ENCODE measurements at regions not wholly inside any gene's neighbourhood (a gene's known extent, or its start where the extent isn't known, plus 50 kb on each side); places are given as distances from the start of the nearest gene placed in this dataset.
A peak's percentile ranks its signal among the peaks of the same experiment; 100 is the strongest.
"Not testable (repeated sequence)": the region's sequence is repeated elsewhere in the genome, so short reads cannot be mapped to it uniquely, and the experiment has no call there.

DNA sequence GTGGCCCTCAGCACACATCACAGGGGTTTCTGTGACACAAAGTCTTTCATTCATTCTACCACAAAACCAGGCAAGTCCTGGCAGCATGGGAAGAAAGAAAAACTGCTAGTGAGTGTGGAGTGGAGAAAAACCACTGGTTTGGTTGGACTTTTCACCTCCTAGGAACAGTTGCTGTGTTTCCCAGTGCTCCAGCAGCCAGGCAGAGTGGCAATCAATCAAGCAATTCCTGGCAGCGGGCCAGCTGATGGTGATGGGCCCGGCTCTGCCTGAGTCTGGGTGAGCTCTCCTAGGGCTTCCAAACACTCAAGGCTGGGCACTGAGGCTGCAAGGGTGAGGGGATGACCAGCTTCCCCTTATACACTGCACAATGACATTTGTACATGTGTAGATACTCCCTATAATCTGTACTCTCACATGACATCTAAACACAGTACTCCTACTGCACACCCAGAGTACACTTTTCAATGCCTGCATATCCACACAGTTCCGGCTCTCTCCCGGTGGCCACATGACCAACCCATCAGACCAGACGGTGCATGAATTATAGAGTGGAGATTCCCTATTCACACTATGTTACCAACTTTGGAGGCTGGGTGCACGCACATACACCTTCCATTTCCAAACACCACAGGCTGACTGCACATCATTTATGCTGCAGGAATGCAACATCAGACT, 156.6 kb downstream of the UNC5CL start:
- Mint-ChIP-seq H3K36me3 (ENCODE audit: insufficient read depth in 2 of 2) (peaks cover 0 to 2% of the 10 kb centered on the region in 2 donors), H3K27me3 (ENCODE audit: low read depth) (peaks cover 33% of the 10 kb centered on the region), H3K9me3 (no peaks in the 10 kb centered on the region), H3K4me3 (no peak overlapping the region), H3K27ac (no peak overlapping the region), H3K4me1 (ENCODE audit: low read depth) (peaks cover 11% of the 10 kb centered on the region)
- DNase-seq (no peak), ATAC-seq (replicated peaks in 1 of 2) (no peak)

DNA sequence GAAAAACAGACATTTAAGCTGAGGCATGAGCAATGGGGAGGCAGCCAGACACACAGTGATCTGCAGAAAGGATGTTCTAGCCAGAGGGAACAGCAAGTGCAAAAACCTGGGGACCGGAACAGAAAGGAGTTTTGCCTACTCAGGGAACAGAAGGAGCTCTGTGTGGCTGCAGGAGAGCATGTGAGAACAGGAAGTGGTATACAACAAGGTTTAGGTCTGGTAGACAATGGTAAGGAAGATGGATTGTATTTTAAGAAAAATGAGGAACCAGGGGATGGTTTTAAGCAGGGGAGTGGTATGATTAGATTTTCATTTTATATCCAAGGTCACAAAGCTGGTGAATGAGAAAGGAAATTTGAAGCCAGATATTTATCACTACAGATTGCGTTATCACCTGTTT, 157.5 kb downstream of the UNC5CL start:
- Mint-ChIP-seq H3K27ac (no peak overlapping the region), H3K4me3 (no peak overlapping the region), H3K27me3 (ENCODE audit: low read depth) (peaks cover 40% of the 10 kb centered on the region)

DNA sequence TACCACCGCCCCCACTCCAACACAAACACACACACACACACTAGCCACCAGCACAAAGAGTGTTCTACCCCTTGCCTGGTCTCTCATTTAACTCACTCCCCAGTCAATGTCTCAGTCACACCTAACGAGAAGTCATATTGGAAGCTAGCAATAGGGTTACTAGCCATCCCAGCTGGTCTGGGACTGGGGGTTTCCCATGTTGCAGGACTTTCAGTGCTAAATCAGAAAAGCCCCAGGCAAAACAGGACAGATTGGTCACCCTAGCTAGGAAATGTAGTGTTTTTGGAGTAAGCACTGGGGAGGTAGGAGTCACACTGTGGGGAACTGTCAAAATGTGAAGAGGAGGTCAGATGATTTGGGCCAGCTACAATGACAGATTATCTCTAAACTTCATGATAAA, 158.1 kb downstream of the UNC5CL start:
- peaks cover 0 to 2% of the 10 kb centered on the region in 2 donors for H3K36me3 Mint-ChIP-seq (ENCODE audit: insufficient read depth in 2 of 2)
- H3K9me3 Mint-ChIP-seq = no peaks in the 10 kb centered on the region
- ATAC-seq (replicated peaks in 1 of 2) (no peak), DNase-seq (no peak)
- H3K27me3 Mint-ChIP-seq (ENCODE audit: low read depth) = peaks cover 39% of the 10 kb centered on the region
- no peak overlapping the region for H3K27ac Mint-ChIP-seq
- no peak overlapping the region for H3K4me3 Mint-ChIP-seq
- H3K4me1 Mint-ChIP-seq (ENCODE audit: low read depth) = peaks cover 23% of the 10 kb centered on the region

More for the DNA sequence above, 157.5 kb downstream of the UNC5CL start:
- H3K4me1 Mint-ChIP-seq (ENCODE audit: low read depth) = peaks cover 21% of the 10 kb centered on the region
- no peaks in the 10 kb centered on the region for H3K9me3 Mint-ChIP-seq
- ATAC-seq (replicated peaks in 1 of 2) (no peak), DNase-seq (no peak)
- H3K36me3 Mint-ChIP-seq (ENCODE audit: insufficient read depth in 2 of 2) = peaks cover 0 to 2% of the 10 kb centered on the region in 2 donors

DNA sequence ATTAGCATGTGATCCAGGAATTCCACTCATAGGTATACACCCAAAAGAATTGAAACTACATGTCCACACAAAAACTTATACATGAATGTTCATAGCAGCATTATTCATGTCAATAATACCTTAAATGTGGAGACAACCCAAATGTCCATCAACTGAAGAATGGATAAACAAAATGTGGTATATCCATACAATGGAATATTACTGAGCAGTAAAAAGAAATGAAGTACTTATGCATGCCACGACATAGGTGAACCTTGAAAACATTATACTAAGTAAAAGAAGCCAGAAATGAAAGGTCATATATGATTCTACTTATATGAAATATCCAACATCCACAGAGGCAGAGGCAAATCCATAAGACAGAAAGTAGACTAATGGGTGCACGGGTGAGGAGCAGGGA, 159.9 kb downstream of the UNC5CL start:
- peaks cover 41% of the 10 kb centered on the region for H3K27me3 Mint-ChIP-seq (ENCODE audit: low read depth)
- H3K27ac Mint-ChIP-seq = no peak overlapping the region
- DNase-seq = no peak
- no peak for ATAC-seq (replicated peaks in 1 of 2)
- no peaks in the 10 kb centered on the region for H3K9me3 Mint-ChIP-seq
- no peak overlapping the region for H3K4me3 Mint-ChIP-seq
- peaks cover 0 to 2% of the 10 kb centered on the region in 2 donors for H3K36me3 Mint-ChIP-seq (ENCODE audit: insufficient read depth in 2 of 2)
- H3K4me1 Mint-ChIP-seq (ENCODE audit: low read depth) = peaks cover 23% of the 10 kb centered on the region

DNA sequence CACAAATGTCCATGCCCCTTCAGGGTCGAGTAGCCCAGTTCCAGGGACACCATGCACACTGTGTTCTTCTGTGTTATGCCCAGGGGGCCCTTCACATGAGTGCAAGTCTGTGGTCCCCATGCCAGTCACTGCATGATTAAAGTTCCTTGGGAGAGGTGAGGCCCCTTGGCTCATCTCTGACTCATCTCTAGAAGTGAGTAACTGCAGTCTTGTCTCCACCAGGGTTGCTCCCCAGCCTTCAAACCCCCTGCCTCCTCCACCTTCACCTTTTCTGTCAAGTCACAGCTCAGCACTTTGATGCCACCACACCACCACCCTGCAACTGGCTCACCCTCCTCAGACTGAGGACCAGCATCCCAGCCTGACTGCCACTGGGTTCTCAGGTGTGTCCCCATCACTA, 161.7 kb downstream of the UNC5CL start:
- ATAC-seq (replicated peaks in 1 of 2) = peak; percentile 98
- peaks cover 23% of the 10 kb centered on the region for H3K4me1 Mint-ChIP-seq (ENCODE audit: low read depth)
- H3K27me3 Mint-ChIP-seq (ENCODE audit: low read depth) = peaks cover 53% of the 10 kb centered on the region
- peak overlapping the region in 1 of 2 donors; percentile 14 for H3K4me3 Mint-ChIP-seq
- peak; percentile 52 to 78 for DNase-seq
- no peak overlapping the region for H3K27ac Mint-ChIP-seq
- H3K9me3 Mint-ChIP-seq = no peaks in the 10 kb centered on the region
- peaks cover 0 to 2% of the 10 kb centered on the region in 2 donors for H3K36me3 Mint-ChIP-seq (ENCODE audit: insufficient read depth in 2 of 2)

DNA sequence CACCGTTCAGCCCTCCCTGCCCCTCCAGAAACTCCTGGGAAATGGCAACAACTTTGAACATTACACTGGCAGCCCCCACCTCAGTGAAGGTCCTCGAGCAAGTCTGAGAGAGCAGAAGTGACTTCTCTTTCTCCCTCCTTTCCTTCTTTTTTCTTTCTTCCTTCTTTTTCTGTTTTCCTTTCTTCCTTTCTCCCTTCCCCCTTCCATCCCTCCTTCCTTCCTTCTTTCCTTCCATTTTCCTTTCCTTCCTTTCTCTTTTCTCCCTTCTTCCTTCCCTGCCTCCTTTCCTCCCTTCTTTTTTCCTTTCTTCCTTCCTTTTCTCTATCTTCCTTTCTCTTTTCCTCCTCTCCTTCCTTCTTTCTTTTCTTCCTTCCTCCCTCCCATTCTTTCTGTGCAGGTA, 162.7 kb downstream of the UNC5CL start:
- H3K36me3 Mint-ChIP-seq (ENCODE audit: insufficient read depth in 2 of 2) = peaks cover 0 to 2% of the 10 kb centered on the region in 2 donors
- H3K27me3 Mint-ChIP-seq (ENCODE audit: low read depth) = peaks cover 57% of the 10 kb centered on the region
- H3K4me1 Mint-ChIP-seq (ENCODE audit: low read depth) = peaks cover 19% of the 10 kb centered on the region
- ATAC-seq (replicated peaks in 1 of 2) = no peak
- DNase-seq = no peak
- no peaks in the 10 kb centered on the region for H3K9me3 Mint-ChIP-seq
- no peak overlapping the region for H3K4me3 Mint-ChIP-seq
- H3K27ac Mint-ChIP-seq = no peak overlapping the region

DNA sequence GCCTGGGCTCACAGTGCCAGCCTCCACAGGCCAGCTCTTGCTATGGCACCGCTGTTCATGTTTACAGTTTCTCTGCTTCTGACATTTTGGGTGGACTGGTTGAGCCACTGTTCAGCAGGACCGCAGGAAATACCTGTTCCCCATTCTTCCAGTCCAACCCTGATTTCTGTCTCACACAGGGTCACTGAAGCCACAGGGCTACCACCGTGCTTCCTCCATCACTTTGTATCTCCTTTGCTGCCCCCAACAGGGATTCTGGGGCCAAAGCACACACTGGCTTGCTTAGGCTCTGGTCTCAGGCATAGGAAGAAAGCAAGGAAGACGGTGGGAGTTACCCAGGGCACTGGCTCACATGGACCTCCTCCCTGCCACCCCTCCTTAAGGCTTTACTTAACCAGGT, 164.5 kb downstream of the UNC5CL start:
- Mint-ChIP-seq H3K4me3 (no peak overlapping the region), H3K4me1 (ENCODE audit: low read depth) (peaks cover 17% of the 10 kb centered on the region), H3K36me3 (ENCODE audit: insufficient read depth in 2 of 2) (peaks cover 0 to 2% of the 10 kb centered on the region in 2 donors), H3K27me3 (ENCODE audit: low read depth) (peaks cover 47% of the 10 kb centered on the region), H3K27ac (no peak overlapping the region), H3K9me3 (no peaks in the 10 kb centered on the region)
- DNase-seq (no peak), ATAC-seq (replicated peaks in 1 of 2) (no peak)

DNA sequence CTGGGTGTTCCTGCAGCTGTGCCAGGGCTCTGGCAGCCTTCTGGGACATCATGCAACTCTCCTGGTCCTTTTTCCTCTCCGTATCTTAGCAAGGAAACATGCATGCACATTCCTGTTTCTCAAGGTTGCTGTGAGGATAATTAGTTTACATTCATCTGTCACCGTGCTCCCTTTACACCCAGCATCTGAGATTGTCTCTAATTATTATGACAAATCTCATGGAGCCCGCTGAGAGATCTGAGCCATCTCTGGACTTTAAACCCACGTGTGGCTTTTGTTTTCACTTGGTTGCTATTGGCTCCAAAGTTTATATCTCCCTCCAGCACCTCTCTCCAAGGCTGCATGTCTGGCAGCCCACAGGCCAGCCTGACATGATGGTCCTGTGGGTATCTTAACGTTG, 167.6 kb downstream of the UNC5CL start:
- ATAC-seq (replicated peaks in 1 of 2) = no peak
- no peaks in the 10 kb centered on the region for H3K36me3 Mint-ChIP-seq (ENCODE audit: insufficient read depth in 2 of 2)
- H3K27ac Mint-ChIP-seq = no peak overlapping the region
- H3K27me3 Mint-ChIP-seq (ENCODE audit: low read depth) = peaks cover 32% of the 10 kb centered on the region
- peaks cover 1% of the 10 kb centered on the region for H3K4me1 Mint-ChIP-seq (ENCODE audit: low read depth)
- no peaks in the 10 kb centered on the region for H3K9me3 Mint-ChIP-seq
- H3K4me3 Mint-ChIP-seq = no peak overlapping the region
- DNase-seq = no peak

DNA sequence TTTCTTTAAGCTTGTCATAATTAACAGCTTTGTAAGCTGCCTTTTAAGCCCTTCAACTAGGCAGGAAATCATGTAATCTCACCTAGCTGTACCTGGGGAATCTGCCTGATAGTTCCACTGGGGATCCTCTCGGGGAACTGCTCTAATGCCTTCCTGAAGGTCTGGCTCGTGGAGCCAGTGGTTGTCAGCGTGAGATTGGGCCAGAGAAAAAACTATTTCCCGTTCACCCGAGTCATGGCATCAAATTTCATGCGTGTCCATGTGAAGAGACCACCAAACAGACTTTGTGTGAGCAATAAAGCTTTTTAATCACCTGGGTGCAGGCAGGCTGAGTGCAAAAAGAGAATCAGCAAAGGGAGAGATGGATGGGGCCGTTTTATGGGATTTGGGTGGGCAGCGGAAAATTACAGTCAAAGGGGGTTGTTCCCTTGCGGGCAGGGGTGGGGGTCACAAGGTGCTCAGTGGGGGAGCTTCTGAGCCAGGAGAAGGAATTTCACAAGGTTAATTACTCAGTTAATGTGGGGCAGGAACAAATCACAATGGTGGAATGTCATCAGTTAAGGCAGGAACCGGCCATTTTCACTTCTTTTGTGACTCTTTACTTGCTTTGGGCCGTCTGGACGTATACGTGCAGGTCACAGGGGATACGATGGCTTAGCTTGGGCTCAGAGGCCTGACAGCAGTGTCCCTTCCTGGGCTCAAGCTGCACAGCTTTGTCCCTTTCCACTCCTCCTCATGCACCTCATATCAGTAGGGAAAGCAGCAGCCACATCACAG, 170.7 kb downstream of the UNC5CL start:
- H3K9me3 Mint-ChIP-seq; H3K27ac Mint-ChIP-seq; DNase-seq; H3K36me3 Mint-ChIP-seq (ENCODE audit: insufficient read depth in 2 of 2); H3K4me3 Mint-ChIP-seq; H3K4me1 Mint-ChIP-seq (ENCODE audit: low read depth): not testable (repeated sequence)
- peaks cover 17% of the 10 kb centered on the region for H3K27me3 Mint-ChIP-seq (ENCODE audit: low read depth)
- peak in 1 of 2 donors; percentile 25 for ATAC-seq (replicated peaks in 1 of 2)

DNA sequence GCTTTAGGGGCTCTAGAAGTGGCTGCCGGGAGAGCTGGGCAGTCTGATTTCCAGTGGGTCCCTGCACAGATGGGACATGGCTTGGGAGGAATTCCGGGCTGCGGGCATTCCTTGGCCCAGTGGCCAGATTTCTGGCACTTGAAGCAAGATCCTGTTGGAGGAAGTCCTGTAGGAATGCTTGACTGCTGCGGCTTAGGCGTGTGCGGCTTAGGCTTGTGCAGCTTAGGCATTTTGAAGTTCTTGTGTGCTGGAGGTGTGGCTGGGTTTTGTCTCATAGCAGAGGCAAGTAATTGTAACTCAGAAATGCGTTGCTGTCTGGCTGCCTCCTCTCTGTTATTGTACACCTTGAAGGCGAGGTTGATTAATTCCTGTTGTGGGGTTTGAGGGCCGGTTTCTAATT, 171.5 kb downstream of the UNC5CL start:
- H3K4me1 Mint-ChIP-seq (ENCODE audit: low read depth); H3K9me3 Mint-ChIP-seq; H3K36me3 Mint-ChIP-seq (ENCODE audit: insufficient read depth in 2 of 2); H3K27me3 Mint-ChIP-seq (ENCODE audit: low read depth); DNase-seq; H3K4me3 Mint-ChIP-seq; ATAC-seq (replicated peaks in 1 of 2); H3K27ac Mint-ChIP-seq: not testable (repeated sequence)

DNA sequence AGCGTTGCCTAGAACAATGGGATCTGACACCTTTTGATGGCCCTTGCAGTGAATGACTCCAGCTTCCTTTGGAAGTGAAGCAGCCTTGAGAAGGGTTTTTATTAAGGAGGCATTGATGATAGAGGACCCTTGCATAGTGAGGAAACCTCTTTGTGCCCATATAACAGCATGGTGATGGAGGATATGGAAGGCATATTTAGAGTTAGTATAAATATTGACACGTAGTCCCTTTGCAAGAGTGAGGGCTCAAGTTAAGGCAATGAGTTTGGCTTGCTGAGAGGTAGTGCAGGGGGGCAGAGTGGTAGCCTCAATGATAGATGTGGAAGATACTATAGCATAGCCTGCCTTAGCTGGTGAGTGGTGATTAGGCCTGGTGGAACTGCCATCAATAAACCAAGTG, 173.8 kb downstream of the UNC5CL start:
- not testable (repeated sequence) for ATAC-seq (replicated peaks in 1 of 2); H3K27me3 Mint-ChIP-seq (ENCODE audit: low read depth); H3K4me3 Mint-ChIP-seq; DNase-seq; H3K36me3 Mint-ChIP-seq (ENCODE audit: insufficient read depth in 2 of 2); H3K27ac Mint-ChIP-seq; H3K9me3 Mint-ChIP-seq; H3K4me1 Mint-ChIP-seq (ENCODE audit: low read depth)

DNA sequence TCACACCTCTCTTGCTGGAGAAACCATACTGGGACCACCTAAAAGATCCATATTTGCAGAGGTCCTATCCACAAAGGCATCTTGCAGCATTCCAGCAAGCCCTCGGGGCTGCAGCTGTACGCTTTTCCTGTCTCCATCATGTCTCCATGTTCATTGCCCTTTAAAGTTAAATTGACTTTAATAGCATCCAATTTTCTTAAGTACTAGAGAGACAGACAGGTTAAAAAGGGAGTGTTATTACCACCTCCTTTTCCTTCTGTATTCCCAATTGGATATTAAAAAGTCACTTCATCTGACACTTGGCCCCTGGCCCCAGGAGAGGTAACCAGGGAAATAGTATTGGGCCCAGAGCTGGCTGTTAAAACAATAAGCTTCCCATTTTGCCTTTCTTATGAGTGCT, 178.6 kb downstream of the UNC5CL start:
- no peaks in the 10 kb centered on the region for H3K4me1 Mint-ChIP-seq (ENCODE audit: low read depth)
- H3K27ac Mint-ChIP-seq = no peak overlapping the region
- ATAC-seq (replicated peaks in 1 of 2) = no peak
- no peak for DNase-seq
- no peaks in the 10 kb centered on the region for H3K27me3 Mint-ChIP-seq (ENCODE audit: low read depth)
- H3K4me3 Mint-ChIP-seq = no peak overlapping the region
- no peaks in the 10 kb centered on the region for H3K36me3 Mint-ChIP-seq (ENCODE audit: insufficient read depth in 2 of 2)
- no peaks in the 10 kb centered on the region for H3K9me3 Mint-ChIP-seq

DNA sequence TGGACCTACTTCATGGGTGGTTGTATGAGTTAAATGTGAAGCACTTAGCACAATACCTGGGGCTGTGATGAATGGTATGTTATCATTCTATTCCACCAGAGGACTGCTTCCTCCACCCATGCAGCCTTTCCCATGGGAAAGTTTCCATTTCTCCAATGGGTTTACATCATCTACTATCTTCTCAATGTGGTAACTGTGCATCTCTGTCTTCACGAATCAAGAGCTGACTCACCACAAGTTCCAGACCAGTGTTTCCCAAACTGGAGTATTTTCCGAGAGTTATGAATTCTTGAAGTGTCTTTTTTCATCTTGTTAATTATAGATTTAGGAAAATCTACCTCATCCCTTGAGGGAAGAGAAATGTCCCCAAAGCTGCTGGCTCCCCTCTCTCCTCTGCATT, 182.8 kb downstream of the UNC5CL start:
- ATAC-seq (replicated peaks in 1 of 2) (no peak), DNase-seq (no peak)
- no peaks in the 10 kb centered on the region for H3K36me3 Mint-ChIP-seq (ENCODE audit: insufficient read depth in 2 of 2)
- H3K9me3 Mint-ChIP-seq = no peaks in the 10 kb centered on the region
- peaks cover 7% of the 10 kb centered on the region for H3K4me1 Mint-ChIP-seq (ENCODE audit: low read depth)
- no peaks in the 10 kb centered on the region for H3K27me3 Mint-ChIP-seq (ENCODE audit: low read depth)
- H3K4me3 Mint-ChIP-seq = no peak overlapping the region
- no peak overlapping the region for H3K27ac Mint-ChIP-seq
